Spleen (tissue), 11 donors: ENCODE measurements at regions not wholly inside any gene's neighbourhood (a gene's known extent, or its start where the extent isn't known, plus 50 kb on each side); places are given as distances from the start of the nearest gene placed in this dataset.

ENCODE experiments used
- DNase-seq: peaks from one replicate; pipeline ENCODE4 v3.0.0-alpha.2; 2020
- H3K27ac ChIP-seq, 8 donors: fragments of 200-600 bp; sonication (generic) in 7 of 8; 1 replicate in 4 of 8; 2 replicates in 4 of 8; pipeline versions ENCODE4 v1.5.0 to v1.8.0; 2016 to 2021; ENCODE audit warnings: inconsistent platforms in 4 of 8, mild to moderate bottlenecking in 4 of 8, moderate library complexity in 1 of 8
- H3K27me3 ChIP-seq, 7 donors: fragments of 200-600 bp; sonication (generic) in 6 of 7; replicated peaks in 1 of 7; 1 replicate in 4 of 7; 2 replicates in 3 of 7; pipeline versions ENCODE4 v1.5.0 to v1.8.0; 2016 to 2021; ENCODE audit warnings: inconsistent platforms in 3 of 7, mild to moderate bottlenecking in 1 of 7
- H3K36me3 ChIP-seq, 6 donors: fragments of 200-600 bp; sonication (generic) in 5 of 6; 1 replicate in 4 of 6; 2 replicates in 2 of 6; pipeline versions ENCODE4 v1.5.0 to v1.8.0; 2016 to 2021; ENCODE audit warnings: inconsistent platforms in 2 of 6
- H3K4me1 ChIP-seq, 6 donors: fragments of 200-600 bp; sonication (generic) in 5 of 6; 1 replicate in 3 of 6; 2 replicates in 3 of 6; pipeline versions ENCODE4 v1.5.0 to v1.8.0; 2016 to 2021; ENCODE audit warnings: inconsistent platforms in 3 of 6
- H3K4me3 ChIP-seq, 8 donors: fragments of 200-600 bp; sonication (generic) in 7 of 8; 1 replicate in 4 of 8; 2 replicates in 4 of 8; pipeline versions ENCODE4 v1.5.0 to v1.8.0; 2016 to 2021; ENCODE audit warnings: inconsistent platforms in 4 of 8, mild to moderate bottlenecking in 4 of 8, moderate library complexity in 2 of 8
- H3K9me3 ChIP-seq, 8 donors: fragments of 200-600 bp; sonication (generic) in 7 of 8; 1 replicate in 4 of 8; 2 replicates in 4 of 8; pipeline versions ENCODE4 v1.5.0 to v1.8.0; 2016 to 2021; ENCODE audit warnings: inconsistent platforms in 4 of 8
- POLR2A ChIP-seq, 3 donors: fragments of 450-650 bp; IDR thresholded peaks; one replicate each; pipeline ENCODE4 v1.5.1; 2017; ENCODE audit warnings: antibody characterized with exemption in 3 of 3, mild to moderate bottlenecking in 1 of 3
- POLR2AphosphoS5 ChIP-seq, 3 donors: sonication (generic); formaldehyde crosslinking; IDR thresholded peaks; one replicate each; pipeline ENCODE4 v1.5.1; 2017; ENCODE audit warnings: antibody characterized with exemption in 3 of 3
- WGBS, 5 donors: extraction: QIAGEN DNeasy Blood & Tissue Kit in 3 of 5; methylation state at CpG; one replicate each; pipeline versions ENCODE4 v1.1.5 to v1.1.7; 2013 to 2018; 5-methylcytosine and 5-hydroxymethylcytosine counted together
- intact Hi-C: fragments of 100-400 bp; cut with DNase I; formaldehyde crosslinking; loops from one replicate; pipeline ENCODE4 v1.15.0; 2023; ENCODE audit warnings: low total_unique reads
- TF ChIP-seq, protein P1 (sequence below), 11 experiments: fragments of 200-600 bp in 7 of 11; fragments of 450-650 bp in 4 of 11; sonication (generic) in 4 of 11; IDR thresholded peaks in 8 of 11; conservative IDR thresholded peaks in 3 of 11; 1 replicate in 7 of 11; 2 replicates in 4 of 11; pipeline versions ENCODE4 v1.4.0 to v1.8.0; 2016 to 2021; ENCODE audit warnings: antibody characterized with exemption in 11 of 11, inconsistent platforms in 4 of 11, mild to moderate bottlenecking in 1 of 11
- donor health status: healthy with polysubstance abuse.
- donor health status: DM: no; HTN: no; CAD: no; lungs with moderate emphysema.
- donor health status: DM: no; HTN: no; CAD: no.
- donor health status: Bipolar disorder and iron deficiency.
- donor health status: healthy.
- donor health status: DM: no; HTN: no; CAD: no.
- donor health status: DM: yes; HTN: yes; CAD: no.

DNA sequence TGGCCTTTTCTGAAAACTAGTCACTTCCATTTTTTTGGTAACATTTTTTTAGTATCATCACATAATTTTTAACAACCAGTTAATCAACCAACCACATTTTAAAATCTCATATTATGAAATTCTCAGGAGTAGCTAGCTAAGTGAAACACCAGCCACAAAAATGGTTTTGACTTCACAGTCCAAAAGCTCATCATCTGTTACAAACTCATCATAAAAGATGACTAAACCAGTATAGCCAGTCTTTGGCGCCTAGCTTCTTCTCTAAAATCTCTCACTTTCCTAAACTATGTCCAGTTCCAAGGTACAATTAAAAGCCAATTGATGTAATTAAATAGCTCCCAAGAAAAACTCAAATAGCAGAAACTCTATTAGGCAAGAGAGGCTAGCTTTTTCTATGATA, 88.2 kb upstream of the ZNF385D start:
- no peak overlapping the region for H3K4me3 ChIP-seq
- H3K4me1 ChIP-seq, result no peaks in the 10 kb centered on the region
- H3K27me3 ChIP-seq, result no peaks in the 10 kb centered on the region
- no peaks in the 10 kb centered on the region for H3K36me3 ChIP-seq
- DNase-seq, result no peak
- 76 to 95% (median 88%) methylated on average over 1 of the region's 1 CpG for WGBS, 5 donors
- TF ChIP-seq POLR2AphosphoS5 (IDR thresholded peaks at IDR 0.05), result no peak
- TF ChIP-seq, protein P1, sequence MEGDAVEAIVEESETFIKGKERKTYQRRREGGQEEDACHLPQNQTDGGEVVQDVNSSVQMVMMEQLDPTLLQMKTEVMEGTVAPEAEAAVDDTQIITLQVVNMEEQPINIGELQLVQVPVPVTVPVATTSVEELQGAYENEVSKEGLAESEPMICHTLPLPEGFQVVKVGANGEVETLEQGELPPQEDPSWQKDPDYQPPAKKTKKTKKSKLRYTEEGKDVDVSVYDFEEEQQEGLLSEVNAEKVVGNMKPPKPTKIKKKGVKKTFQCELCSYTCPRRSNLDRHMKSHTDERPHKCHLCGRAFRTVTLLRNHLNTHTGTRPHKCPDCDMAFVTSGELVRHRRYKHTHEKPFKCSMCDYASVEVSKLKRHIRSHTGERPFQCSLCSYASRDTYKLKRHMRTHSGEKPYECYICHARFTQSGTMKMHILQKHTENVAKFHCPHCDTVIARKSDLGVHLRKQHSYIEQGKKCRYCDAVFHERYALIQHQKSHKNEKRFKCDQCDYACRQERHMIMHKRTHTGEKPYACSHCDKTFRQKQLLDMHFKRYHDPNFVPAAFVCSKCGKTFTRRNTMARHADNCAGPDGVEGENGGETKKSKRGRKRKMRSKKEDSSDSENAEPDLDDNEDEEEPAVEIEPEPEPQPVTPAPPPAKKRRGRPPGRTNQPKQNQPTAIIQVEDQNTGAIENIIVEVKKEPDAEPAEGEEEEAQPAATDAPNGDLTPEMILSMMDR (IDR thresholded peaks at IDR 0.05 in 8 of 11, conservative IDR thresholded peaks at IDR 0.05 in 3 of 11), result no peak
- intact Hi-C loops, result no loop called here
- H3K9me3 ChIP-seq, result no peaks in the 10 kb centered on the region
- H3K27ac ChIP-seq, result no peak overlapping the region

DNA sequence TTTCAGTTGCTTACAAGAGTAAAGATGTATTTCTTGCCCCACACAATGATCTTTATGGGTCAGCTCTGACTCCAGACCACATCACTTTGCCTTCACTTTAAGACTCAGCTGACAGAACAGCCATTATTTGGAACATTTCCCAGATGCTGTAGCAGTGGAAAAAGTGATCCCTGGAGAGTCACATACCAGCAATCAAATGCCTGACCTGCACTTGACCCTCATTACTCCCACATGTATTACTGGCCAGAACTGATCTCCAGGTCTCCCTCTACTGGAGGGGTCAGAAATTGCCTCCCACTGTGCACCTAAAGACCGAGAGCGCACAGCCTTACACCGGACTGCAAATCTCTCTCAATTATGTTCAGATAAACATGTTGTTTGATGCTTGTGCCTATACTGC, 88.6 kb upstream of the ZNF385D start:
- no peaks in the 10 kb centered on the region for H3K4me1 ChIP-seq
- no peak overlapping the region for H3K4me3 ChIP-seq
- H3K9me3 ChIP-seq, result no peaks in the 10 kb centered on the region
- no peaks in the 10 kb centered on the region for H3K27me3 ChIP-seq
- no peak for DNase-seq
- intact Hi-C loops, result no loop called here
- no peaks in the 10 kb centered on the region for H3K36me3 ChIP-seq
- H3K27ac ChIP-seq, result no peak overlapping the region
- 83 to 91% (median 86%) methylated on average over 3 of the region's 3 CpGs for WGBS, 5 donors
- TF ChIP-seq, protein P1 (IDR thresholded peaks at IDR 0.05 in 8 of 11, conservative IDR thresholded peaks at IDR 0.05 in 3 of 11), result peak in 3 of 11 experiments; percentile 21 to 35 (median 30)
- TF ChIP-seq POLR2A (IDR thresholded peaks at IDR 0.05) (no peak), POLR2AphosphoS5 (IDR thresholded peaks at IDR 0.05) (no peak)

- Histone ChIP-seq H3K4me3 (no peak overlapping the region), H3K36me3 (no peaks in the 10 kb centered on the region), H3K27ac (no peak overlapping the region), H3K27me3 (no peaks in the 10 kb centered on the region), H3K4me1 (no peaks in the 10 kb centered on the region), H3K9me3 (no peaks in the 10 kb centered on the region)
- TF ChIP-seq, protein P1 (IDR thresholded peaks at IDR 0.05 in 8 of 11, conservative IDR thresholded peaks at IDR 0.05 in 3 of 11), result no peak
- TF ChIP-seq POLR2A (IDR thresholded peaks at IDR 0.05), result no peak
- TF ChIP-seq POLR2AphosphoS5 (IDR thresholded peaks at IDR 0.05), result no peak
- intact Hi-C loops, result no loop called here
- DNase-seq, result no peak
- 72 to 79% (median 75%) methylated on average over 2 of the region's 2 CpGs for WGBS, 5 donors
Measured at GRCh38 chr3:21847005-21847404, 96.0 kb upstream of the ZNF385D start.

- no peaks in the 10 kb centered on the region for H3K27me3 ChIP-seq
- no peak for DNase-seq
- H3K4me1 ChIP-seq, result peaks cover 0 to 9% (median 0%) of the 10 kb centered on the region in 6 donors
- WGBS, 5 donors, result 56 to 72% (median 61%) methylated on average over 10 of the region's 10 CpGs
- no peak overlapping the region for H3K4me3 ChIP-seq
- TF ChIP-seq POLR2AphosphoS5 (IDR thresholded peaks at IDR 0.05) (no peak), POLR2A (IDR thresholded peaks at IDR 0.05) (no peak)
- TF ChIP-seq, protein P1 (IDR thresholded peaks at IDR 0.05 in 8 of 11, conservative IDR thresholded peaks at IDR 0.05 in 3 of 11), result no peak
- H3K9me3 ChIP-seq, result peaks cover 0 to 9% (median 0%) of the 10 kb centered on the region in 8 donors
- no peaks in the 10 kb centered on the region for H3K36me3 ChIP-seq
- H3K27ac ChIP-seq, result peak overlapping the region; percentile 8 to 74 (median 50)
- intact Hi-C loops, result no loop called here
Measured at GRCh38 chr3:21859124-21860081, 108.4 kb upstream of the ZNF385D start.
